Trophoblast cell (in vitro differentiated cells and primary cell): ENCODE measurements at regions not wholly inside any gene's neighbourhood (a gene's known extent, or its start where the extent isn't known, plus 50 kb on each side); places are given as distances from the start of the nearest gene placed in this dataset.
"Not testable (repeated sequence)": the region's sequence is repeated elsewhere in the genome, so short reads cannot be mapped to it uniquely, and the experiment has no call there.

Experiments
- DNase-seq, 2 donors: peaks; one replicate each; pipeline ENCODE4 v3.0.0-alpha.2; 2016
- H2AFZ ChIP-seq: 2 replicates; pipeline ENCODE4 v1.6.1; 2013; ENCODE audit warnings: low read length, moderate library complexity, mild to moderate bottlenecking; ENCODE audit not compliant: insufficient read depth, poor library complexity
- H2AK5ac ChIP-seq: 2 replicates; pipeline ENCODE4 v1.6.1; 2013; ENCODE audit warnings: mild to moderate bottlenecking, low read length
- H2BK120ac ChIP-seq: 2 replicates; pipeline ENCODE4 v1.6.1; 2013; ENCODE audit warnings: low read length, mild to moderate bottlenecking, moderate library complexity; ENCODE audit not compliant: insufficient read depth, poor library complexity
- H2BK12ac ChIP-seq: 2 replicates; pipeline ENCODE4 v1.6.1; 2013; ENCODE audit warnings: mild to moderate bottlenecking, low read length, moderate library complexity
- H2BK5ac ChIP-seq: 2 replicates; pipeline ENCODE4 v1.6.1; 2013; ENCODE audit warnings: low read length, low read depth, moderate library complexity, mild to moderate bottlenecking; ENCODE audit not compliant: poor library complexity
- H3K14ac ChIP-seq: 2 replicates; pipeline ENCODE4 v1.6.1; 2013; ENCODE audit warnings: mild to moderate bottlenecking, low read length
- H3K18ac ChIP-seq: 2 replicates; pipeline ENCODE4 v1.6.1; 2013; ENCODE audit warnings: mild to moderate bottlenecking, low read length
- H3K23ac ChIP-seq: 2 replicates; pipeline ENCODE4 v1.6.1; 2013; ENCODE audit warnings: low read length
- H3K27ac ChIP-seq: 2 replicates; pipeline ENCODE4 v1.5.1; 2013; ENCODE audit warnings: low read depth, mild to moderate bottlenecking, inconsistent platforms, low read length, moderate library complexity
- H3K27me3 ChIP-seq: 2 replicates; pipeline ENCODE4 v1.6.1; 2013; ENCODE audit warnings: inconsistent platforms, mild to moderate bottlenecking, low read length, moderate library complexity; ENCODE audit not compliant: insufficient read depth
- H3K36me3 ChIP-seq, 2 experiments: 1 replicate in 1 of 2; 2 replicates in 1 of 2; pipeline ENCODE4 v1.6.1; 2013; ENCODE audit warnings: low read length in 2 of 2, mild to moderate bottlenecking in 2 of 2, moderate library complexity in 1 of 2; ENCODE audit not compliant: insufficient read depth in 2 of 2, control insufficient read depth in 1 of 2
- H3K4ac ChIP-seq: 2 replicates; pipeline ENCODE4 v1.6.1; 2013; ENCODE audit warnings: low read depth, mild to moderate bottlenecking, low read length, moderate library complexity
- H3K4me1 ChIP-seq, 2 experiments: 1 replicate in 1 of 2; 2 replicates in 1 of 2; pipeline ENCODE4 v1.6.1; 2013; ENCODE audit warnings: low read length in 2 of 2, mild to moderate bottlenecking in 2 of 2, moderate library complexity in 1 of 2; ENCODE audit not compliant: insufficient read depth in 2 of 2, control insufficient read depth in 1 of 2
- H3K4me2 ChIP-seq: 2 replicates; pipeline ENCODE4 v1.6.1; 2013; ENCODE audit warnings: inconsistent platforms, mild to moderate bottlenecking, low read length, moderate library complexity
- H3K4me3 ChIP-seq: 2 replicates; pipeline ENCODE4 v1.5.1; 2013; ENCODE audit warnings: mild to moderate bottlenecking, low read depth, low read length, inconsistent platforms
- H3K79me1 ChIP-seq: one replicate; pipeline ENCODE4 v1.6.1; 2013; ENCODE audit warnings: low read length
- H3K79me2 ChIP-seq: 2 replicates; pipeline ENCODE4 v1.6.1; 2013; ENCODE audit warnings: low read length, mild to moderate bottlenecking; ENCODE audit not compliant: control insufficient read depth, insufficient read depth, poor library complexity
- H3K9ac ChIP-seq: 2 replicates; pipeline ENCODE4 v1.6.1; 2013; ENCODE audit warnings: mild to moderate bottlenecking, low read length
- H3K9me3 ChIP-seq: 2 replicates; pipeline ENCODE4 v1.6.1; 2013; ENCODE audit warnings: low read depth, mild to moderate bottlenecking, control low read depth, inconsistent platforms, low read length; ENCODE audit not compliant: insufficient read depth
- H4K12ac ChIP-seq: 2 replicates; pipeline ENCODE4 v1.6.1; 2013; ENCODE audit warnings: low read depth, mild to moderate bottlenecking, low read length, moderate library complexity
- H4K8ac ChIP-seq: 2 replicates; pipeline ENCODE4 v1.6.1; 2013; ENCODE audit warnings: low read depth, mild to moderate bottlenecking, low read length, moderate library complexity
- H4K91ac ChIP-seq: one replicate; pipeline ENCODE4 v1.6.1; 2013; ENCODE audit warnings: low read depth, mild to moderate bottlenecking, low read length, moderate library complexity
- WGBS: extraction: QIAGEN DNeasy Blood & Tissue Kit; methylation state at CpG from one replicate; pipeline ENCODE4 v1.1.7; 2013; ENCODE audit warnings: missing lambda C conversion rate; ENCODE audit not compliant: insufficient read length, insufficient coverage; ENCODE audit errors: extremely low coverage; 5-methylcytosine and 5-hydroxymethylcytosine counted together

- no peaks in the 10 kb centered on the region for H3K36me3 ChIP-seq
- no peak overlapping the region for H2AK5ac ChIP-seq
- no peak overlapping the region for H4K8ac ChIP-seq
- H3K4me3 ChIP-seq, result no peak overlapping the region
- no peaks in the 10 kb centered on the region for H3K9me3 ChIP-seq
- no peaks in the 10 kb centered on the region for H3K4me1 ChIP-seq
- DNase-seq, result no peak
- H3K23ac ChIP-seq, result no peak overlapping the region
- no CpG with 5 or more reads among the region's 5 CpGs for WGBS
- no peak overlapping the region for H3K18ac ChIP-seq
- H2BK5ac ChIP-seq, result no peak overlapping the region
- H3K27me3 ChIP-seq, result no peaks in the 10 kb centered on the region
- H2BK12ac ChIP-seq, result no peak overlapping the region
- H2AFZ ChIP-seq, result no peak overlapping the region
- no peak overlapping the region for H3K4ac ChIP-seq
- no peak overlapping the region for H3K27ac ChIP-seq
- H3K14ac ChIP-seq, result no peak overlapping the region
- H4K91ac ChIP-seq, result no peak overlapping the region
- no peaks in the 10 kb centered on the region for H3K79me2 ChIP-seq
- H4K12ac ChIP-seq, result no peak overlapping the region
- H3K4me2 ChIP-seq, result no peak overlapping the region
- H3K79me1 ChIP-seq, result no peaks in the 10 kb centered on the region
- no peak overlapping the region for H3K9ac ChIP-seq
- H2BK120ac ChIP-seq, result no peak overlapping the region
Measured at GRCh38 chr2:89000235-89000634, 308.8 kb downstream of the RPIA start.

DNA sequence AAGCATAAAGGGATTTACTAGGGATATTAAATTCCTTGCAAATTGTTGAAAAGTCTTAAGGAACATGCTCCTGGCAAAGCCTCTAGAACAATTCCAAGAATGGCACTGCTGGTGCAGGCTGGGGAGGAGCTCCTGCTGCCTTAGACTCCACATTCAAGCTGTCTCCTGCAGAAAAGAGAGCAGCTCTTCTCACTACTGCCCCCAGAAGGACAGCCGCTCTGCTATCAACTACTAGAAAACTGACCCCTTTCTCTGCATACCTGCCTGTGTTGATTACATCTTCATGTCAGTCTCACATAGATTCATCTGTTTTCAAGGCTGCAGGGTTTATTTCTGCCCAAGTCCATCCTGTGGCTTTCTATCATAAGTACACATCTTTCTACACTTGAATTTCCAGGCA is 312.8 kb downstream of the RPIA start:
- H3K79me2 ChIP-seq, H3K14ac ChIP-seq, H3K4ac ChIP-seq, H3K9me3 ChIP-seq, H3K23ac ChIP-seq, H3K4me1 ChIP-seq, H4K8ac ChIP-seq, H3K18ac ChIP-seq, H3K4me2 ChIP-seq, H3K4me3 ChIP-seq, H2BK5ac ChIP-seq, H3K9ac ChIP-seq, H3K27me3 ChIP-seq, H4K12ac ChIP-seq, H3K27ac ChIP-seq, H3K79me1 ChIP-seq, H3K36me3 ChIP-seq, H2BK120ac ChIP-seq, H2AK5ac ChIP-seq, H2AFZ ChIP-seq, H2BK12ac ChIP-seq, H4K91ac ChIP-seq: not testable (repeated sequence)
- no CpG with 5 or more reads among the region's 1 CpG for WGBS
- peak; percentile 6 to 33 for DNase-seq

DNA sequence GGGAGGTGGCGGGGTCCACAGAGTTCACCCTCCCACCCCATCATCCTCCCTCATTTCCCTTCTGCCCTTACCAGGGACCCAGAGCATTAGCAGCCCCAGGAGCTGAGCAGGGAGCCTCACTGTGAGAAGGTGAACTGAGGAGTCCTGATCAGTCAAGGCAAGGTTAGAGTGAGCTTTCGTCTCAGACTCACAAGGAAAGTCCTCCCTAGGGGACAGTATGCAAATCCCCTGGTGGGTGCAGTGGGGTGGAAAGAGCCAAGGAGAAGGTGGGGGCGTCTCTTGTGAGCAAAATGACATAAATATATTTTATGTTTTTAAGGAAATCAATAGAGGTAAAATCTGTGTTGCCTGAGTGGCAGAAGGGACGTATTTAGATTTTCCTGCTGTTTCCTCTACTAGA is 329.1 kb downstream of the RPIA start:
- not testable (repeated sequence) for H3K4me1 ChIP-seq, H3K27me3 ChIP-seq, H2BK5ac ChIP-seq, H4K91ac ChIP-seq, H3K27ac ChIP-seq, H3K4me3 ChIP-seq, H3K9me3 ChIP-seq, H3K18ac ChIP-seq, H3K36me3 ChIP-seq, H2AK5ac ChIP-seq, H3K4me2 ChIP-seq, H3K14ac ChIP-seq, H3K9ac ChIP-seq, H3K23ac ChIP-seq, H2BK12ac ChIP-seq, DNase-seq, H3K4ac ChIP-seq, H4K12ac ChIP-seq, H3K79me1 ChIP-seq, H4K8ac ChIP-seq, H3K79me2 ChIP-seq, H2BK120ac ChIP-seq, H2AFZ ChIP-seq
- no CpG with 5 or more reads among the region's 4 CpGs for WGBS

GRCh38 chr2:89026296-89026695 is 334.8 kb downstream of the RPIA start:
- H3K18ac ChIP-seq, H2BK120ac ChIP-seq, H3K36me3 ChIP-seq, H3K79me1 ChIP-seq, H3K9ac ChIP-seq, H2AFZ ChIP-seq, H3K27ac ChIP-seq, H4K91ac ChIP-seq, H2AK5ac ChIP-seq, H4K8ac ChIP-seq, H2BK5ac ChIP-seq, H3K27me3 ChIP-seq, H3K4me3 ChIP-seq, H3K79me2 ChIP-seq, H3K23ac ChIP-seq, H2BK12ac ChIP-seq, H3K4me2 ChIP-seq, H3K14ac ChIP-seq, H3K4me1 ChIP-seq, H3K9me3 ChIP-seq, H4K12ac ChIP-seq, H3K4ac ChIP-seq: not testable (repeated sequence)
- no CpG with 5 or more reads among the region's 2 CpGs for WGBS
- peak in 1 of 2 donors; percentile 2 for DNase-seq
